HPDE6-E6E7 (cell line): ENCODE measurements at regions not wholly inside any gene's neighbourhood (a gene's known extent, or its start where the extent isn't known, plus 50 kb on each side); places are given as distances from the start of the nearest gene placed in this dataset.

Experiments used
- DNase-seq: peaks from one replicate; pipeline ENCODE4 v3.0.0; 2011; ENCODE audit warnings: missing footprints; ENCODE audit errors: extremely low spot score

DNA sequence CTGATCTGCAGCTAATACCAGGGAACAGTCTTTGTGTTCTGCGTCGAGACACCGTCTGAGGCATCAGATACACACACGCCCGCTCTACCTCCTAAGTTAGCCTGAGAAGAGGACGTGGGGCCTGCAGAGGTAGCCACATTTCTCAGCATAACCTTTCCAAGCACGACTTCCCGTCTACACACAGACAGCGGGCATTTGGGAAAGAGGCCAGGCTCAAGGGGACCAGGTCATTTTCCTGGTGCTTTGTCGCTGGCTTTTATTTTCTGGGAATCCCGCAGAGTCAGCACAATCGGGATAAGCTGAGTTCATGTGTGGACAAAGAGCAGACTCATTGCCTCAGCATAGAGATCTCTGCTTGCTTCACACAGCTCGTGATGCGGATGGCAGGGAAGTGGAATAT is 72.5 kb upstream of the SMYD2 start:
- no peak for DNase-seq

DNA sequence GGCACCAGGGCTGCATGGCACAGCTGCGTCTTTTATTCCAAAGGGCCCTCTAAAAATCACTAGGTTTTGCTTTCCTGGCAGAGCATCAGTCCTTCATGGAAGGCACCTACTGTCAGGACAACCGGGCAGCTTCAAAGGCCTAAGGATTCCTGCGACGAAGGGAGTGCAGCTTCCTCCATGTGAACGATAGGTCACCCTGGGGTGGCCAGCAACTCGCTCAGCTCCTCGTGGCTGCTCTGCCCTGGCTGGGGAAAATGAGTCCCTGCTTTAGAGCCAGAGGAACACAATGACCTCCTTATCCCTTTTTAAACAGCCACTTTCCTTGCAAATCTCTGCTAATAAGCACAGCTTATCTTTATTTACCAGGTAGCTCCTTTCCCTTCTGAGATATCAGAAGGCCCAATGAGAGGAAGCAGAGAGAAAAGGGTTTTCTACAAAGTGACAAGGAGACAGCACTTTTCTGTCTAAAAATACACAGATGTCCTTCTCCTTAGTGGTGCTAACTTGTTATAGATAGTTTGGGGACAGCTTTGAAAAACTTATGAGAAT is 71.6 kb upstream of the SMYD2 start:
- no peak for DNase-seq

DNA sequence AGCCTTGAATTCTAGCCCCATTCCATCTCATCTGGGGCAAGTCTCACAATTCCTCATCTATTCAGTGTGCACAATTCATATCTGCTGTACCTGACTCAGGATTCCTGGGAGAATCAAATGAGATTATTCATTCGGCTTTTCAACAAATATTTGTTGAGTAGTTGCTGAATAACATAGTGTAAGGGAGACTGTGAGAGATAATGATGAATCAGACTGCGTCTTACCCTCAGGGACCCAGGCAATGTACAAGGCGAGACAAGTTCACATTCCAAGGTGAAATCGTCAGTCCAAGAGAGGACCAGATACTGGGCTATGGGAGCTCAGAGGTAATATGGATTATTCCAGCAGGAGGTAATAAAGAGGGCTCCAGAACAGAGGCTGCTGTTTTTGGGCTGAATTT is 67.8 kb upstream of the SMYD2 start:
- DNase-seq = peak; percentile 91

DNA sequence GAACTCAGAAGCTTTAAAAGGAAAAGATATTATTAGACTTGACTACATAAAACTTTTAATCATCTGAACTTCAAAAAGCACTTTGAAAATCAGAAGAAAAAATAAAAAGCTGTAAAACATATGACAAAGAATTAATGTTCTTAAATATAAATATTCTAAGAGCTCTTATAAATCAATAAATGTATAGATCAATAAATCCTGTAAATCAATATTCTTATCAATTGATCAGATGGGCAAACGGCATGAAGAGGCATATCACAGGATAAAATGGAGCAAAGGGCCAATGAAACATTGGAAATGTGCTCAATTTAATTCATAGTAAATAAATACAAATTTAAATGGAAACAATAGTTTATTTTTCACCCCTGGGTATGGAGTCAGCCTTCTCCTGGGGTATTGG is 66.1 kb upstream of the SMYD2 start:
- DNase-seq = no peak

DNA sequence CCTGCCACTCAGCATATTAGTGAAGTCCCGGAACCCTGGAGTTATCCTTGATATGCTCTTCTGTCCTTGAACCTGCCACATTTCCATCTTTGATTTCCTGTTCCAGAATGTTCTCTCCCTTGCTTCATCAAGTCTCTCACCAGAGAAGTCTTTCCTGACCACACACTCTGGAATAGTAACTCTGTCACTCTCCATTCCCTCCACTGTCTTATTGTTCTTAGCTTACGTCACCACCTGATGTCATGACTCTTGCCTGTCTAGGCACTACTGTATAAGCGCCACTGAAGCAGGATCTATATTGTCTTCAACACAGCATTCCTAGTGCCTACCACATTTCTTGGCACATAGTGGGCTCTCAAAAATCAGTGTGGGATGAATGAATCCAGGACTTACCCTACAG is 65.4 kb upstream of the SMYD2 start:
- no peak for DNase-seq

DNA sequence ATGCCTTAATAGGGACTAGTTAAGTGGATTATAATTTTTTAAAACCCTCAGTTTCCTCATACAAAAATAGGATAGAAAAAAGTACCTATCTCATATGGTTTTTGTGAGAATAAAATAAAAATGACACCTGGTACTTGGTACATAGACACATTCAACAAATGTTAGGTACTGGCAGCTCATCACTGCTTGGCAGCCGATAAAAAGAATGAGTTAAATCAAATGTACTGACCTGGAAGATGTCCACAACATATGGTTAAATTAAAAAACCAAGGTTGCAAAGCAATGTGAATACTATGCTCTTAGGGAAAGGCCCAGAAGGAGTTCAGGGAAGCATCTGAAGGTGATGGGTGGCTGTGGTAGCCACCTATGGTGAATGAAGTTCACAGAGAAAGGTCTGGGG is 64.9 kb upstream of the SMYD2 start:
- no peak for DNase-seq

DNA sequence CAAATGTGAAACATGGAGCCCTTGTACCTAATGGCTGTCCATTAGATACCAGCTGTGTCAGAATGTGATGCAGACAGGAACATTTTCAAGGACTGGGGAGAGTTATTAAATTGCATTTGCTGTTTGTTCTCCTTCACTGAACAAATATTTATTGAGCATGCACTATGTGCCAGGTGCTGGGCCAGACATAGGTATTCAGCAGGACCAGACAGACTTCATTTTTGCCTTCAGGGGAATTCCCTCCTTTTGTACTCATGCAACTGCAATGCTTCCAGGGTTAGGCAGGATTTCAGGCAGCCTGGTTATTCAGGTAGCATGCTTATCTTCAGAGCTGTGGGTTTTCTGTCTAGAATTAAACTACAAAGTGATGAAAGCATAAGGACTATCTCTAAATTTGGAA is 64.2 kb upstream of the SMYD2 start:
- DNase-seq = peak; percentile 14

DNA sequence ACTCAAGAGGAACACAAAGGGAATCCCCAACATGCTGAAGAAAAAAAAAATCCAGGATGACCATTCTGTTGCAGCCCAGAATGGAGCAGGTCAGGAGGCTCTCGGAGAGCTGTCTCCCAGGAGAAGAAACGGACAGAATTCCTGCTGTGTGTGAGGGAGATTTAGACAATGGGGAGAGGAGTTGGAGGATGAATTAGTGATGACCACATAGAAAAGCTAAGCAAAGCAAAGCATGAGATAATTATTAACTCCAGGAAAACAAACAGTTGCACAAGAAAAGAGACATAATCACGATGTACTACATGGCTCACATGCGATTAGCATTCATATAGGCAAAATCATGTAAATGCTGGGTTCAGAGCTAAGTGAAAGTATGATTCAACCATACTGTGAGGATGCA is 61.1 kb upstream of the SMYD2 start:
- no peak for DNase-seq

DNA sequence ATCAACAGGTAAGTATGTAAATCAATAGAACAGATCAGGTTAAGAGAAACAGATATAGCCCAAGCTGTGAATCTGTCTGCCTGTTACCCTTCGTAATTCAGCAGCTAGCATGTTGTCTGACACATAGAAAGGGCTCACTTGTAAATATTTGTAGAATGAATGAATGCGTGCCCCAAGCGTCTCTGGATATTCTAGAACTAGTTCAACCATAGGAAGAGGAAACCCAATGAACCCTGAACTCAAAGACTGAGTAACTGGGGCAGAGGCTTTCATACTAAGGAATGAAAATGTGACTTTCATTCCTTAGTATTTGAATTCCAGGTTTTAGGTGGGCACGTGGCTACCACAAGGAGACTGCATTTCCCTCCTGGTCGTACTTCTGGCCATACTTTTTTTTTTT is 60.1 kb upstream of the SMYD2 start:
- no peak for DNase-seq

DNA sequence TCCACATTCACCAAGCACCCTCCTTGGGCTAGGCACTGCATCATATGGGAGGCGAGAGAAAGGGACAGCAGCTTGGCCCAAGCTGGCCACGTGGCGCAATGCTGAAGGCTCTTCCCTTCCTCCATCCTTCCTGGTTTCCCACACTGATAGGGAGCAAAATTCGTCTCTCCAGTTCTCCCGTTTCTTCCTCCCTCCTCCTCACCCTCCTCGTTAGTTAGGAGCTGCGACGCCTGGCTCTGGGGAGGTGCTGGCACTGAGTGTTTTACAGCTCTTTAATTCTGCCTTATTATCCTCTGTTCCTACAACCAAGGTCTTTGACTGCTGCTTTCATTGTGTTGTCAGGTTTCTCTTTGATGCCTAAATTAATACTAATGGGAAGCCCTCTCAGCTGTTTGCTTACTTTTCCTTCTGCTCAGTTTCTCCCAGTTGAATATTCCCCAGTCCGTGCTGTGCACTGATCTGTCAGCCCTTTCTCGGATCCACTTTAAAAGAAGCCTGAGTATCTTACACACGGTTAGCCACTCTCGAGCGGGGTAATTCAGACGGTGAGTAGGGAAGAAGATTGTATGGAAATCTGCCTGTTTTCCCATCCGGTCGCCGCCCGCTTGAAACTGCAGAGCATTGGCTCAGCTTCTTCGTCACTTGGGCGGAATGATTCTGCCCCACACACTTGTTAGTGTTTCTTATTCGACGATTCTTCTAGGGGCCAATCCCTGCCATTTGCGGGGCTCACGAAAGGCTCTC is 56.2 kb upstream of the SMYD2 start:
- DNase-seq = no peak

DNA sequence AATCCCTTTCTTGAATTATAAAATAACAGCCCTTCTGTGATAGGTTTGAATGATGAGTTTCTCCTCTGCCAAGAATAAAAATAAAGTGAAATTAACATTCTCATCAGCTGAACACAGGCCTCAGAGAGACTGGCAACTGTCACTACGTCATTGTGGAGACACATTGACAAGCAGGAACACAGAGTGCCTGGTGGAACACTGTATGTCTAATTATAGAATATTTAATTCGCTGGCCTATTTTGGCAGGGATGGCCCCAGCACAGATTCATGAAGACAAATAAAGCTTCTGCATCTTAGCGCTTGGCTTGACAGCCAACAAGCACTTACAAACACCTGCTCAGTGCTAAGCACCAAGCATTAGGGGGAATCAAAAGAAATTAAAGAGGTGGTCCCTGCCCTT is 52.0 kb upstream of the SMYD2 start:
- no peak for DNase-seq

DNA sequence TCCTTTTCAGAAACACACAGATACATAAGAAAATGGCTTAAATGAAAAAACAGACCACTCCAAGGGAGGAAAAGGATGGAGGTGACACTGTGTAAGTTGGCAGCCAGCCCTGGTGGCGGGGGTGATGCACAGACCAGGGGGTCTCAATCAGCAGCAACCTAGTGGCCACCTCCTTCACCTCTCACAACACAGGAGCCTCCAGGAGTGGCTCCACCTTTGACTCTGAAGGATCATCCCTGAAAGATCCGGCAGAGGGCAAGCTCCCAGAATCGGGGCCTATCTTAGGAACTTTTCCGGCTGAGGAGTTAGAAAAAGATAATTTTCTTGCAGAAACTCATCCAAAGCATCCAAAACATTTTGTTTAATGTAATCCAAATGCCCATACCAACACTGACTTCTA is 51.2 kb upstream of the SMYD2 start:
- no peak for DNase-seq
